Renal cortex interstitium (tissue), 11 donors: ENCODE measurements at regions not wholly inside any gene's neighbourhood (a gene's known extent, or its start where the extent isn't known, plus 50 kb on each side); places are given as distances from the start of the nearest gene placed in this dataset.

Source experiments
- DNase-seq, 11 donors: peaks; one replicate each; pipeline ENCODE4 v3.0.0-alpha.2; 2013; ENCODE audit warnings: low read depth in 9 of 11, low spot score in 4 of 11; ENCODE audit errors: extremely low read depth in 1 of 11

DNA sequence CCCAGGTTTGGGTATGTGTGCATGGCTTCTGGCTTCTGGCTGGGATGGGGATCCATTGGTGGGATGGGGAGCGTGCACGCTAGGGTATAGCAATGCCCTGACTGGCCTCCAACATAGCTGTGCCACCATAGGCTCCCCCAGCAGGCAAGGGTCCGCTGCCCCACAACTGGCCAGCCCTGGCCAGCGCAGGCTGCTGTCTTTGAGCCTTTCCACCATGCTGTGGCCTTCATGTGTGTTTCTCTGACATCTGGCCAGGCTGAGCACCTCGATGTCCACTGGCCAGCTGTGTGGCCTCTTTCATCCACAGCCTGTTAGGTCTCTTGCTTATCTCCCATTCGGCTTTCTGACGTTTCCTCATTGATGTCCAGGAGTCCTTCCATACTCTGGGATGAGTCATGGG lies 231.3 kb downstream of the NDUFA10 start:
- DNase-seq = no peak

DNA sequence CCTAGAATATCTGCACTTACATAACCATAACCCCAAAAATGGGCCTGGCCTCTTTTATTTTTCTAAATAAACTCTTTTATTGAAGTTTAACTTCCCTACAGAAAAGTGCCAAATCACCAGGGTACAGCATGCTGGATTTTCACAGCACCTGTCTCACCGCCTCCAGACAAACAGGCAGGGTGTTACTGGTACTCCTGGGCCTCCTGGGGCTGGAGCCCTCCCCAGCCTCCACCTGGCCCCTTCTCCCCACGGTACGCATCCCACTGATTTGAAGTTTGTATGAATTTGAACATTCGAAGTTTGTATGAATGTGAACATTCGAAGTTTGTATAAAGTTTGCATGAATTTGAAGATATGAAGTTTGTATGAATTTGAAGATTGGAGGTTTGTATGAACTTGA lies 232.1 kb downstream of the NDUFA10 start:
- no peak for DNase-seq

DNA sequence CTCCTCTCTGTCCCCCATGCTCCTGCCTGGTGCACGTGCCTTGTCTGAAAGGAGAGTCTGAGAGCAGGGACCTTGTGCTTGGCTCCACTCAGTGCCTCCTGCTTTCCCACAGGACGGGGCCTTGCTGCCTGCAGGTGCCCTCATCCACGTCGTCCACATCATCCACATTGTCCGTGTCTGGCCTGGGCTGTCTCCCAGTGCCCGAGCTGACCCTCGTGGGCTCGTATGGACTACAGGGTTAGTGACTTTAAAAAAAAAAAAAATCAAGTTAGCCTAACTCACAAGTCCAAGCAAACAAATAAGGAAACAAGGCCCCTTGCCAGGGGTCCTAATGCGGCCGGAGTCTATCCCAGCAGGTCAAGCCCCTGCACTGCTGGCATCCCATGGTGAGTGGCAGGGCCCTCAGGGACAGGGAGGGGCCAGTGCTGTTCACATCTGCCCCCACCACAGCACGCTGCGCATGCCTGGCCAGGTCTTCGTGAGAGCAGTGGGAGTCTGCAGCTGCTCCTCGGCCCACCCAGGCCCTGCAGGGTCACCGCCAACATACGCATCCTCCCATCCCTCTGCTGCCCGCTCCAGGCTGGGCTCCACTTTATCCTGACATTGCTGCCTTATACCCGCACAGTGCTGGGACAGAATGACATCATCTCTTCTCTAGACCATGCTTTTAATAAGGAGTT lies 232.6 kb downstream of the NDUFA10 start:
- DNase-seq = no peak

DNA sequence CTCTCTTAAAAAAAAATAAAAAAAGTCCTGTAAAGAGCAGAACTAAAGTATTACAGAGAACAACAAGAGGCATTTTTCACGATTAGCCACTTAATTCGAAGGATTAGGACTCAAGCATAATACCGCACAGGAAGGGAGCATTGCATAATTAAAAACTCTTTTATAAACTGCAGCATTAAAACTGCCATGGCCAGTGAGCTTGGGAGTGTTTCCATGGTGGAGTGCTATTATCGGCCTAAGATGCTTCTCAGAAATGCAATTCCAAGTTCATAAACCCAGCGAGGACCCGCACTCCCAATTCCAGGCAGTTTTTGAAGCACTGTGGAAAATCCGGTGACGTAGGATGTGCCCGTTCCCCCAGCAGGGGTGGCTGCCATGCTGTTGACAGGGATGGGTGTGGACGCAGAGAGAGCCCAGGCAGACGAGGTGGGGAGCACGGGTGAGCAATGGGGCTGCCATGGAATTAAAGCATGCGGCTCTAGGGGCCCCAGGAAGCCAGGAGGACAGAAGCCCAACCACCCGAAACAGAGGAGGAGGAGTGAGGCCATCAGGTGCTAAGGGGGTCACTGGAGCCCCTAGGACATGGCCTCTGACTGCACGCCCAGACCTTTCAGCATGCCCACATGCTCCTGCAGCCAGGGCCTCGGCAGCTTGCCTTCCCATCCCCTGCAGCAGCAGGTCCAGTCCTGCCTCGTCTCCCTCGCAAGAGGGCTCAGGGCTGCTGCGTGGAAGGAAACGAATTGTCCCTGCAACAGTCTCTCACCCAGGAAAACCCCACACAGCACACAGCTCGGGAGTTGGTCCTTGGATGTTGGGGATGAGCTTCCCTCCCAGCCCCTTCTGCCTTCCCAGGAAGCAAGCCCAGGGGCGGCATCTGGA lies 233.4 kb downstream of the NDUFA10 start:
- DNase-seq = no peak

DNA sequence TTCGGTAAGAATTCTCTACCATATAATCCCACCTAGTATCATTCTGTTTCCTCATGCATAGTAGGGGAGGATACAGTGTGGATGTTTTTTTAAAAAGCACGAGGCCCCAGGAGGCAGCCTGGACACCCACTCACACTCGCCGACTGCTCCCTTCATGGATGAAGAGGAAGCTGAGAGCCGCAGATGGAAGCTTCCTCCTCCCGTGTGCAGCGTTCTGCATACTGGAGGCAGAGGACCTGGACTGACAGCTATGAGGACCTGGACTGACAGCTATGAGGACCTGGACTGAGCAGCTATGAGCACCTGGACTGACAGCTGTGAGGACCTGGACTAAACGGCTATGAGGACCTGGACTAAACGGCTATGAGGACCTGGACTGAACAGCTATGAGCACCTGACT lies 234.4 kb downstream of the NDUFA10 start:
- no peak for DNase-seq

DNA sequence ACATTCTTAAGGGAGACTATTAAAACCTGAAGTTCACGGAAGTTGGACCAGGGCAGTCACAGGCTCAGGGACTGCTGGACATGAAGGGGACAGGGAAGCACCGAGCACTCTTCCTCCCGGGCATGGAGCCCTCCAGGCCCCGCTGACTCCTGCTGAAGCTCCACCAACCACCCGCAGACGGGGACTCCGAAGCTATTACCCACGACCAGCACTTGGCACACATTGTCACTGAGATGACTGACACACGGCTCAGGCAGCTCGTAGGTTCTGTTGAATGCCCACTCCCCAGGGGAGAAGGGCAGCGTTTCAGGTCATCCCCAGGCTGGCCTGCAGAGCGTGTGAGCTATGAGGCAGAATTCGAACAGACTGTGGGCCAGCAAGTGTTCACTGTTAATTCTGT lies 234.8 kb downstream of the NDUFA10 start:
- DNase-seq = no peak

DNA sequence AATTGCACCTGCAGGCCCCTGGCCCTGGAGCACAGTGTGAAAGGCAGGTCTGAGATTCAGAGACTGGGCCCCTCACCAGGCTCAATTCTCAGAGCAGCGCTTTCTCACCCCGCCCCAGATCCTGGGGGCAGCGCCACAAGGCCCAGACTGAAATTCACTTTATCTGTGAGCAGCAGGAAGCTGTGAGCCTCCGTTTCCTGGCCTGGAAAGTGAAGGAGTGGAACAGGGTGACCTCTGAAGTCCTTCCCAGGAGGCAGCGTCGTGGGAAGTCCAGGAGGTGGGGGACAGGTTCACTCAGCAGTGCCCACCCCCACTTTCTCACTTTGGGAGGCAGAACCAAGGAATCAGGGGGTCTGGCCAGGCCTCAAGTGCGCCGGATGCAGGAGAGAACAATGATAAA lies 235.4 kb downstream of the NDUFA10 start:
- no peak for DNase-seq

DNA sequence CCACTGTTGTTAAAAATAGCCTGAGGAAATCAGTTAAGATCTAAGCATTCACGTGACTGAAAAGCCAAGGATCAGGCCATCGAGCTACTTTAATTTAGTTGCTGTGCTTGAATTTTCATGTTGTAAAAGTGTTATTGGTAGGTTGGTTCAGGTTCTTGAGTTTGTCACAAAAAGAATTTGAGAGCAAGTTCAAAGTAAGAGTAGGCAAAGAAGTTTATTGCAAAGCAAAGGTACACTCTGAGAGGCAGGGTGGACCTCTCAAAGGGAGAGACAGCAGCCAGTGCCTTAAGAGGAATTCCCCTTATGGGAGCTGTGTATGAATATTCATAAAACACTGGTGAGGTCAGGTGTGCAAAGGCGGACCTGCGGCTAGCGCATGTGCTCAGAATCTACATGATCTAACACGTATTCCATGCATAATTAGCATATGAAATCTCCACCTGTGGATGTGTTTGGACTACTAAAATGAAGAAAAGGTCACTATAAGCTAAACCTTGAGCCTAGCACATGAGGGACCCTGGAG lies 236.5 kb downstream of the NDUFA10 start:
- no peak for DNase-seq

DNA sequence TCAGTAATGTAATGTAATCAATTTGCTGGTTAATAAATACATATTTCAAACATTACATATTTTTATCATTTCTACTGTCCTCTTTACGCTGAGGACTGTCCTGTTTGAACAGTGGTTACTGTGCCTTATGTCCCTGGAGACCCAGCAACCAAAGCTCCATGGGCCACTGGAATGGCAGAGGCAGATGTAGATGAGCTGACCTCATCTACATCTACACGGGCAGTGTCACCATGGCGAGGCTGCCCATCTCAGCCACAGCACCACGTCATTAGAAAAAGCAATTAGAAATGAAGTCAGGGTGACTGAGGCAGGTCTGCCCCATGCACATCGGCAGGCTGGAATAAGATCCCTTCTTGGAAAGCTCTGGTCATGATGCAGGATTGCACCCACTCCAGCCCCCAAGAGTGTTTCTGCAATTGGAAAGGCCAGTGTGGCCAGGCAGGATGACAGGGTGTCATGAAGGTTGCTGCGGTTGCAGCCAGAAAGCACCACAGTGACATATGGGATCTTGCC lies 237.5 kb downstream of the NDUFA10 start:
- DNase-seq = no peak

DNA sequence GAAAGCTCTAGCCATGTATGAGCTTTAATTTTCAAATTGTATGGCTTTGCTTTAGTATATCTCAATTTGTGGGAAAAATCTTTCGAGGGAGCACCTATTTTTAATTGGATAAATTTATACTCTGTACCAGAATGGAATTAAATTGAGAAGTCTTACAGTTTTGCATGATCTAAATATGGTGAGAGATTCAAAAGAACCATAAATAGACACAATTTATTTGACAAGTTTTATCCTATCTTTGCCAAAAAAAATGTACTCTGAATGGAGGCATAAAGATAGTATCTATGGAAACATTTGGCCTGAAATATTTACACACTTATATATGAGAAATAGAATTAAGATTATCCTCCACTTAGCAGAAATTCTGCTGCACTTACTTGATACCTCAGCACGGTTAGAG lies 238.4 kb downstream of the NDUFA10 start:
- DNase-seq = no peak

DNA sequence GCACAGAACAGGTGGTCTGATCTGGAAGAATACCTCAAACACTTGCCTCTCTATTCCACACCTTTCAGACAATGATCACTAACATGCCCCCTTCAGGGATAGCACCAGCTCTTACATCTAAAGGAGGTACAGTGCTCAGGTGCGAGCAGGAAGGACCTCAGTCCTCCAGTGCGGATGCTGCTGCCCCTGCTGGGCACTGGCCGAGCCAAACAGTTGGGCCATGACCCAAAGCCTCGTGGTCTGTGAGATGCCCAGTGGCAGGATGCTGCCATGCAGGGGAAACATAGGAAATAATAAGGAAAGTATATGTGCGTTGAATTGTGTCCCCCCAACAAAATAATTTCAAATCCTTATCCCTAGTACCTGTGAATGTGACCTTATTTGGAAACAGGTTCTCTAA lies 243.7 kb downstream of the NDUFA10 start:
- DNase-seq = no peak

DNA sequence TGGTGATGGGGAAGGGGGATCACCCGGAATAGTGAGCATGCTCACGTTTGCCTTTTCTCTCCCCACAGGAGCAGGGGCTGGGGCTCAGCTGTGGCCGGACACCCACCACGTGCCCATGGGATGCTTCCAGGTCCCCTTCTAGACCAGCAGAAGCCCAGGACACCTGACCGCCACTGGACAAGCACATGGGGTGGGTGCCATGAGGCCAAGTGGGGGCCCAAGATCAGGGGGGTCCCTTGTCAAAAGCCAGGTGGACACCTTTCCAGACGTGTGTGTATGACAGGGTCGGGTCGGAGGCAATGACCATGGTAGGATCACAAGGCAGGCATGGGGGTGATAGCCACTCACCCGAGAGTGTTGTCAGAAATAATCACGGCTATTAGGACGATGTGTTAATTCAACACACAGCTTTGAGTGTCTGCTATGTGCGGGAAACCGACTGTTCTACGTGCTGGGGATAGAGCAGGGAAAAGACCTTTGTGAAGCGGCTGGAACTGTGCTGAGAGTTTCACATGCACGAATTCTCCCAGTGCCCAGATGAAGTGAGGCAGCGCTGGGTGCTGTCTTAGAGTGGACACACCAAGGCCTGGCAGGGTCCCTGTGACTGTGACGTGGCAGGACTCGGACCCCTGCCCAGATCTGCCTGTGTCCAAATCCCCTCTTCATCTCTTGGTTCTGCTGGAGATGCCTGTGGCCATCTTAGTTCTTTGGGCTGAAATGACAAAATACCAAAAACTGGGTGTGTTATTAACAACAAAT lies 244.7 kb downstream of the NDUFA10 start:
- no peak for DNase-seq

DNA sequence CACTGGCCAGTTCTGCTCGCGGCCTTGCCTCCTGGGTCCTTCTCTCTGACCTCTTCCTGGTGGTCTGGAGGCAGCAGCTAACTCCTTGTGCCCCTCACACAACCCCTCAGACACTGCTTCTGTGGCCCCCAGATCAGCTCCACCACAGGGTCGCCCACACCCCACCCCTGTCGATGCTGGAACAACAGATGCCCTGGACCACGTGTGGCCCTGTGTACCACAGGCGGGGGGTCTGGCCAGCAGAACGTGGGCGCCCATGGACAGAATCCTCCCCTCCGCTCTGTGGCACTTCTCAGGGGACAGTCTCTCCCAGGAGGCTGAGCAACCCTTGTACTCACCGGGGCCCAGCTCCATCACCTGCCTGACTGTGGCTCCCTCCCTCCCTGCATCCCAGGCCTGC lies 245.6 kb downstream of the NDUFA10 start:
- no peak for DNase-seq

DNA sequence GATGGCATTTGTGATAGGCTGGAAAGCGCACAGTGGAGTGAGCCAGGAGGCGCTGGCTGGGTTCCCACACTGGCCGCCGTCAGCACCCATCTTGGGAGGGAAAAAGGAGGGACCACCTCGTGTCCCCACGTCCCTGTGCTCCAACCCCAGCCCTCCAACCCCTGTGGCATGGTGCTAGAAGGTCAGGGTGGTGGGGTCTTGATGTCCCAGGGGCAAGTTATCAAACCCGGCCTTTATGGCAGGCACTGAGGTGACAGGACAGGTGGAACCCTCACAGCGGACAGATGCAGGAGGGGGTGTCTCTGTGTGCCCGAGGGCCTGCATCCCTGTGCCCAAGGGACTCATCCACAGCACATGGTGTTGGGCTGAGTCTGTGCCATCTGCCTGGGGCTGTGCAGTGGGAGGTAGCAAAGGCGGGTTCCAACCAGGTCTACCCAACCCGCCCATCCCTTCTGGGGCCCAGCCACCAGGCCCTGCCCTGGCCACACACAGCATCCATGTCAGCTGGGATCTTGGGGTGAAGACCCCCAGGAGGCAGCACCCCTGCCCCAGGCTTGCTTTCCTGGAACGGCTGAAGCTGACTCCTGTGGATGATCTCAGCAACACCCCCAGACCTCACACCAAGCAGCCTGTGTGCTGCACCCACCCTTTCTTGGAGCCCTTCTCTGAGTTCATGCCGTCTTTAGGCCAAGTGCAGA lies 246.1 kb downstream of the NDUFA10 start:
- DNase-seq = no peak

DNA sequence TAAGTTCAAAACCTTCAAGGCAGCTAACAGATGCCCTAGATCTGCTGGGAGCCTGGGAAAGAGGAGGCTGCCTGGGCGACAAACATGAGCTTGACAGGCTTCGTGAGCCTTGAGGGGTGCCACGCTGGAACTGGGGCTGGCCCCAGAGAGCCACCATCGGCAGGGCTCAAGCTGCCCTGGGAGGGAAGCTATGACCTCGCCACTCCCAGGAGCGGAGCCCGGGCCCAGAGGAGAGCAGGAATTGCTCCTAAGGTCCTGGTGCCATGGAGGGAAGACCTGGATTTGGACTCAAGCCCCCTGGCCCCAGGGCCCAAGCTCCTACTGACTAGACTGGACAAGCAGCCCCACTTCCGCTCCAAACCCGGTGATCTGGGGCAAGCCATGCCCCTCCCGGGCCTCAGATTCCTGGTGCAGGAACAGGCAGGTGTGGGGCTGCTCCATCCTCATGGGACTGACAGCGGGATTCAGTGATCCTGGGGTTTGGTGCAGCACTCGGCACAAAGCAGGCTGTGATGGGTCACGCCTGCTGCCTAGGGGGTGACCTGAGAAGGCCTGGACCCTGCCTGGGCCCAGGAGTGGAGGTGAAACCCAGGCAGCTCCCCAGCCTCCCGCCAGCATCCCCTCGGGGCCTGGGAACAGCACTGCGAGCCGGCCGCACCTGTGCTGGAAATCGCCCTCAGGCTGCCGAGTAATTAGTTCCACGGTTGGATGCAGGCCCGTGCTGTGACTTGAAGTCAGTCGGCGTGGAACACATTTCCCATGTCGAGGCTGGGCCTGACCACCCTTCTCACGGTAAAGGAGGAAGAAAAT lies 246.9 kb downstream of the NDUFA10 start:
- peak in 3 of 11 donors; percentile 42 to 55 (median 49) for DNase-seq

DNA sequence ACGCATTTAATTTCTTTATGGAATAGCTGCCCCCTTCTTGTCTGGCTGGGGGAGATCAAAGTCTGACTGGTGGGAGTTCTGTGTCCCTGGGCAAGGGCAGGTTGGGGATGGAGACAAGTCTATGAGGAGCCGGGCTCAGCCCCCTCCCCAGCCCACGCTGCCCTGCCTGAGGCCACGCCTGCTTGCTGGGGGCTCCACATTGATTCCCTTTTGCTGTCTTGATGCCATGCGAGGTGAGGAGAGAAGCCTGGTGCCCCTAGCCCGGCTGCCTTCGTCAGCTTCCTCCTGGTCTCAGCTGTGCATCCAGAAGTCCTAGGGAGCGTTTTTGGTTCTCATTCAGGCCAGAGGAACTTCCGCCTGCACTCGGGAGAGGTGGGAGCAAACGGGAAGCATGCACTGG lies 247.9 kb downstream of the NDUFA10 start:
- no peak for DNase-seq

DNA sequence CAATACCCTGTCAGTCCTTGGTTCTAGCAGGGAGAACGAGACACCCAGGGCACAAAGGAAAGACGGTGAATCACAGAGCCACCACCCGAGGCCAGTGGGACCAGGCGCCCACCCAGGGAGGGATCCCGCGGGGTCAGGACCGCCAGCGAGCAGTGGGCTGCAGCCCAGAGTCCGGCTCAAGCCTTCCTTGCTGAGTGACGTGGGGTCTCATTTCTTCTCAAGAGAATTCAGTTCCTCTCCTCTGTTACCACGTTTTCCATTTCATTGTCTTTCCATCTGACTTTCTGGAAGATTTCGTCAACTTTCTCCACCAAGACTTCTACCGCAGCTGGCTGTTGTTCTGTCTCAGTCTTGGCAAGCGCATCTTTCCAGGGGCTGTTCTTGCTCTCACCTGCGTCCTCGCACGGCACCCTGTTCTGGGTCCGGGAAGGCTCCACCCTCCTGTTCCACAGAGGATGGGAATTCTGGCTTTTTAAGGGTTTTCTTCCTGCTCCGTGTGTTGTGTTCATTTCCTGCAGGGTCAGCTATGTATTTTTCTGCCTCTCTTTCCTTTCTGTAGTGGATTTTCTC lies 248.6 kb downstream of the NDUFA10 start:
- DNase-seq = no peak
